ENCODE measurements at regions not wholly inside any gene's neighbourhood (a gene's known extent, or its start where the extent isn't known, plus 50 kb on each side); places are given as distances from the start of the nearest gene placed in this dataset.

DNA sequence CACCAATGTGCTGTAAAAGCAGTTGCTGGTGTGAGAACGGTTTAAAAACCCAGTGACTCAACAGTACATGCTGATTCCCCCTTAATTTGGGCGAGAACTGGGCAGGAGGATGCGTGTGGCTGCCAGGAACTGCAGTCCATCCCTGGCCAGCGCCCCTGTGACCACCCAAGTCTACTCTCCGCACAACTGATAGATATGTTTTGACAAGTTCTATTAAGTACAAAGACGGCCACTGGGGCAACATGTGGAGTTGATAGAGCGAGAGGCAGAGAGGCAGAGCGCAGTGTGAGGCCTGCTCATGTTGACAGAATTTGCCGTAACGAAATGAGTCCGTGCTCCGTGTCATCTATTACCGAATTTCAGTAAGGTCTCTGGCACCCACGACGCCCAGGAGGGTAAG is 855.0 kb downstream of the BCL11B start:
- Histone ChIP-seq H3K27ac (ENCODE audit: low read depth in 2 of 2, low read length in 2 of 2) (no peak overlapping the region), H3K9ac (ENCODE audit: low read depth in 1 of 2, low read length in 2 of 2) (no peak overlapping the region), H3K4me1 (ENCODE audit: control insufficient read depth in 2 of 2, insufficient read depth in 2 of 2, low read length in 2 of 2) (no peaks in the 10 kb centered on the region), H3K27me3 (ENCODE audit: control insufficient read depth in 2 of 2, insufficient read depth in 2 of 2, low read length in 2 of 2) (no peaks in the 10 kb centered on the region), H3K36me3 (ENCODE audit: control insufficient read depth in 2 of 2, insufficient read depth in 2 of 2, low read length in 2 of 2) (no peaks in the 10 kb centered on the region), H3K9me3 (ENCODE audit: control insufficient read depth in 2 of 2, low read length in 2 of 2) (no peaks in the 10 kb centered on the region), H3K4me3 (ENCODE audit: low read length in 2 of 2) (no peak overlapping the region)

- no peaks in the 10 kb centered on the region for H3K9me3 ChIP-seq (ENCODE audit: control insufficient read depth in 2 of 2, low read length in 2 of 2)
- no peaks in the 10 kb centered on the region for H3K27me3 ChIP-seq (ENCODE audit: control insufficient read depth in 2 of 2, insufficient read depth in 2 of 2, low read length in 2 of 2)
- no peak overlapping the region for H3K9ac ChIP-seq (ENCODE audit: low read depth in 1 of 2, low read length in 2 of 2)
- H3K4me3 ChIP-seq (ENCODE audit: low read length in 2 of 2) = no peak overlapping the region
- no peak overlapping the region for H3K27ac ChIP-seq (ENCODE audit: low read depth in 2 of 2, low read length in 2 of 2)
- H3K4me1 ChIP-seq (ENCODE audit: control insufficient read depth in 2 of 2, insufficient read depth in 2 of 2, low read length in 2 of 2) = no peaks in the 10 kb centered on the region
- no peaks in the 10 kb centered on the region for H3K36me3 ChIP-seq (ENCODE audit: control insufficient read depth in 2 of 2, insufficient read depth in 2 of 2, low read length in 2 of 2)
These were observed 843.5 kb downstream of the BCL11B start for GRCh38 chr14:98428483-98428994.

DNA sequence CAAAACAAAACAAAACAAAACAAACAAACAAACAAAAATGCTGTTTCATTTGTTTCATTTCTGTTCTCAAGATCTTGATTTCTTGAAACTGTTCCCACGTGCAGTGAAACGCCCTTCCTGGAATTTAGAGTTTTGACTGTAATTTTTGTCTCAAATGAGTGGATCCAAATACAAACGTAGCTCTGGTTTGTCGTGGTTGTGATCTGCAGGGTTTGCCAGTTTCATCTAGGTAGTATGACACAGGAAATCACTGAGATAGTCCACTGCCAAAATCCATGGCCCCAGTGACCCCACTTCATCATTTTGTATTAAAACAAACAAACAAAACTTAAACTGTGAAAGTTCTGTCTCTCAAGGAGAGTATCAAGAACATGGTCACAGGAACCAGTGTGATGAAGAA is 838.6 kb downstream of the BCL11B start:
- no peaks in the 10 kb centered on the region for H3K36me3 ChIP-seq (ENCODE audit: control insufficient read depth in 2 of 2, insufficient read depth in 2 of 2, low read length in 2 of 2)
- no peak overlapping the region for H3K27ac ChIP-seq (ENCODE audit: low read depth in 2 of 2, low read length in 2 of 2)
- no peak overlapping the region for H3K9ac ChIP-seq (ENCODE audit: low read depth in 1 of 2, low read length in 2 of 2)
- H3K27me3 ChIP-seq (ENCODE audit: control insufficient read depth in 2 of 2, insufficient read depth in 2 of 2, low read length in 2 of 2) = no peaks in the 10 kb centered on the region
- H3K9me3 ChIP-seq (ENCODE audit: control insufficient read depth in 2 of 2, low read length in 2 of 2) = no peaks in the 10 kb centered on the region
- H3K4me3 ChIP-seq (ENCODE audit: low read length in 2 of 2) = no peak overlapping the region
- no peaks in the 10 kb centered on the region for H3K4me1 ChIP-seq (ENCODE audit: control insufficient read depth in 2 of 2, insufficient read depth in 2 of 2, low read length in 2 of 2)

DNA sequence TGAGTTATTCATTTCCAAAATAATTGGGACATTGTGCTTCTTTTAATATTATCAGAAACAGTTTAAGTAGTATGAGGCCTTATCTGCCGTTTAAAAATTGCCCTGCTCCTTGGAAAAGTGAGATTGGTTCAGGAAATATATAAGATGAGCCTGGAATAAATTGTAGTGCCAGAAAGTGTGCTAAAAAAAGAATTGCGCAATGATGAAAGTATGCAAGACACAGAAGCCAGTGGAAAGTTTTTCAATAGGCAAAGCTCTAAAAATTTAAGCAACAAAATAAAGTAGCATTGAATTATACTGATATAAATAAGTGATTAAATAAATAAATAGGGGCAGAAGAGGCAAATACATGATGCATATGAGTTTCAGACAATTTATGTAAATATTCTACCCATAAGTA is 834.9 kb downstream of the BCL11B start:
- Histone ChIP-seq H3K4me1 (ENCODE audit: control insufficient read depth in 2 of 2, insufficient read depth in 2 of 2, low read length in 2 of 2) (no peaks in the 10 kb centered on the region), H3K27me3 (ENCODE audit: control insufficient read depth in 2 of 2, insufficient read depth in 2 of 2, low read length in 2 of 2) (no peaks in the 10 kb centered on the region)

GRCh38 chr14:98444077-98444476 is 827.9 kb downstream of the BCL11B start:
- H3K27me3 ChIP-seq (ENCODE audit: control insufficient read depth in 2 of 2, insufficient read depth in 2 of 2, low read length in 2 of 2) = no peaks in the 10 kb centered on the region
- H3K4me3 ChIP-seq (ENCODE audit: low read length in 2 of 2) = no peak overlapping the region
- H3K9me3 ChIP-seq (ENCODE audit: control insufficient read depth in 2 of 2, low read length in 2 of 2) = no peaks in the 10 kb centered on the region
- H3K4me1 ChIP-seq (ENCODE audit: control insufficient read depth in 2 of 2, insufficient read depth in 2 of 2, low read length in 2 of 2) = no peaks in the 10 kb centered on the region
- H3K27ac ChIP-seq (ENCODE audit: low read depth in 2 of 2, low read length in 2 of 2) = no peak overlapping the region
- H3K36me3 ChIP-seq (ENCODE audit: control insufficient read depth in 2 of 2, insufficient read depth in 2 of 2, low read length in 2 of 2) = no peaks in the 10 kb centered on the region
- no peak overlapping the region for H3K9ac ChIP-seq (ENCODE audit: low read depth in 1 of 2, low read length in 2 of 2)

More for the DNA sequence above, 834.9 kb downstream of the BCL11B start:
- H3K9ac ChIP-seq (ENCODE audit: low read depth in 1 of 2, low read length in 2 of 2) = no peak overlapping the region
- no peaks in the 10 kb centered on the region for H3K36me3 ChIP-seq (ENCODE audit: control insufficient read depth in 2 of 2, insufficient read depth in 2 of 2, low read length in 2 of 2)
- no peaks in the 10 kb centered on the region for H3K9me3 ChIP-seq (ENCODE audit: control insufficient read depth in 2 of 2, low read length in 2 of 2)
- no peak overlapping the region for H3K4me3 ChIP-seq (ENCODE audit: low read length in 2 of 2)
- H3K27ac ChIP-seq (ENCODE audit: low read depth in 2 of 2, low read length in 2 of 2) = no peak overlapping the region

GRCh38 chr14:98445718-98446117 is 826.3 kb downstream of the BCL11B start:
- Histone ChIP-seq H3K9me3 (ENCODE audit: control insufficient read depth in 2 of 2, low read length in 2 of 2) (no peaks in the 10 kb centered on the region), H3K27ac (ENCODE audit: low read depth in 2 of 2, low read length in 2 of 2) (no peak overlapping the region), H3K4me1 (ENCODE audit: control insufficient read depth in 2 of 2, insufficient read depth in 2 of 2, low read length in 2 of 2) (no peaks in the 10 kb centered on the region), H3K9ac (ENCODE audit: low read depth in 1 of 2, low read length in 2 of 2) (no peak overlapping the region), H3K36me3 (ENCODE audit: control insufficient read depth in 2 of 2, insufficient read depth in 2 of 2, low read length in 2 of 2) (no peaks in the 10 kb centered on the region), H3K4me3 (ENCODE audit: low read length in 2 of 2) (no peak overlapping the region), H3K27me3 (ENCODE audit: control insufficient read depth in 2 of 2, insufficient read depth in 2 of 2, low read length in 2 of 2) (no peaks in the 10 kb centered on the region)

- H3K27me3 ChIP-seq (ENCODE audit: control insufficient read depth in 2 of 2, insufficient read depth in 2 of 2, low read length in 2 of 2) = no peaks in the 10 kb centered on the region
- no peak overlapping the region for H3K4me3 ChIP-seq (ENCODE audit: low read length in 2 of 2)
- no peaks in the 10 kb centered on the region for H3K9me3 ChIP-seq (ENCODE audit: control insufficient read depth in 2 of 2, low read length in 2 of 2)
- no peak overlapping the region for H3K27ac ChIP-seq (ENCODE audit: low read depth in 2 of 2, low read length in 2 of 2)
- H3K4me1 ChIP-seq (ENCODE audit: control insufficient read depth in 2 of 2, insufficient read depth in 2 of 2, low read length in 2 of 2) = no peaks in the 10 kb centered on the region
- no peaks in the 10 kb centered on the region for H3K36me3 ChIP-seq (ENCODE audit: control insufficient read depth in 2 of 2, insufficient read depth in 2 of 2, low read length in 2 of 2)
- no peak overlapping the region for H3K9ac ChIP-seq (ENCODE audit: low read depth in 1 of 2, low read length in 2 of 2)
These were observed 825.5 kb downstream of the BCL11B start for GRCh38 chr14:98446508-98446907.

DNA sequence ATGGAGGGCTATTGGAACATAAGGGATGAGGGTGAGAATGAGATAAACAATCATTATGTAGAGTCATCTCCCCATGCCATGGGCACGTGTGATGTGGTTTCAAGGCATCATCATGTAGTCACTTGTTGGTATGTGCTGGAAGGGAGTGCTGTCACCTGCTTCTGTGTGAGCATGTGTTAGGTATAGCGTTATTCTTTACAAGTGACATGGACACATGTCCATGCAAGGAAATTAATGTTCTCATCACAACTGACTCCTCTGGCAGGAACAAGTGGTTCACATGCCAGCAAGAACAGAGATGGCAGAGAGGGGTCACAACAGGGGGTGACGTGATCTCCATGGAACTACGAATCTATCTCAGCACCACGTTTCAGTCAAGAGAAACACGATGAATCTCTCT is 815.8 kb downstream of the BCL11B start:
- Histone ChIP-seq H3K4me1 (ENCODE audit: control insufficient read depth in 2 of 2, insufficient read depth in 2 of 2, low read length in 2 of 2) (no peaks in the 10 kb centered on the region), H3K27ac (ENCODE audit: low read depth in 2 of 2, low read length in 2 of 2) (no peak overlapping the region), H3K9ac (ENCODE audit: low read depth in 1 of 2, low read length in 2 of 2) (no peak overlapping the region), H3K4me3 (ENCODE audit: low read length in 2 of 2) (no peak overlapping the region), H3K27me3 (ENCODE audit: control insufficient read depth in 2 of 2, insufficient read depth in 2 of 2, low read length in 2 of 2) (no peaks in the 10 kb centered on the region), H3K9me3 (ENCODE audit: control insufficient read depth in 2 of 2, low read length in 2 of 2) (no peaks in the 10 kb centered on the region), H3K36me3 (ENCODE audit: control insufficient read depth in 2 of 2, insufficient read depth in 2 of 2, low read length in 2 of 2) (no peaks in the 10 kb centered on the region)

DNA sequence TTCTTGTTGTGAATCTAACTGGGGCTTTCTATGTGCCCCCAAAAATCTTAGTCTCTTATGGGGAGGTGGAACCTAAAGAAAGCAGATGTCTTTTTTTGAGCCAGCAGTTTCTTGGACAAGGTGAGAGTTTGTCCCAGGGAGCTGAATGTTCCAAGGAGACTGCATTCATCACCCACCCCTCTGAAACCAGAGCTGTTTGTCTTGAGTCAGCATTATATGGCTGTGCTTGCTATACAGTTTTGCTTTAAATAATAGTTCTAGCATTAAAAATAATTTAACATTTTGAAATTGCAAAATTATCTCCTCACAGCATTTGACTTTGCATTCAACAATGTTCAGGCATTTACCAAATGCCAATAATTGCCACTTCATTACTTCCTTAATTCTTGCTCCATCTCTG is 813.3 kb downstream of the BCL11B start:
- Histone ChIP-seq H3K27ac (ENCODE audit: low read depth in 2 of 2, low read length in 2 of 2) (no peak overlapping the region), H3K36me3 (ENCODE audit: control insufficient read depth in 2 of 2, insufficient read depth in 2 of 2, low read length in 2 of 2) (no peaks in the 10 kb centered on the region), H3K9ac (ENCODE audit: low read depth in 1 of 2, low read length in 2 of 2) (no peak overlapping the region), H3K4me3 (ENCODE audit: low read length in 2 of 2) (no peak overlapping the region), H3K27me3 (ENCODE audit: control insufficient read depth in 2 of 2, insufficient read depth in 2 of 2, low read length in 2 of 2) (no peaks in the 10 kb centered on the region), H3K4me1 (ENCODE audit: control insufficient read depth in 2 of 2, insufficient read depth in 2 of 2, low read length in 2 of 2) (no peaks in the 10 kb centered on the region), H3K9me3 (ENCODE audit: control insufficient read depth in 2 of 2, low read length in 2 of 2) (no peaks in the 10 kb centered on the region)

DNA sequence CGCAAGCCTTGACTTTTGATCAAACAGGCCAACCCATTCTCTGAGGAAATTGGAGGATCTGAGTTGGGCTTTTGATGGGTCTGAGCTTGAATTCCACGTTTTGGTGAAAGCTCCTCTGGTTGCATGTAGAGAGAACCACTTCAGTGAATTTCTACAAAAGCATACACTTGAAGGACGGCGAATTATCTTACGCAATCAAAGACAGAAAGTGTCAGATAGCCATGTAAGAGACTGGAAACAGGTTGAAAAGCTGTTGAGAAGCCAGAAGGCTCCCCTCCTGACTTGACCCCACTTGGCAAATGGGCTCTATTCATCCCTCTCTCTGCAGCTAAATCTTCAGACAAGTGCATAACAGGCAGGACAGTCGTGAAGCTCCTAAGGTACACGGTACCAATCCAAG is 809.1 kb downstream of the BCL11B start:
- Histone ChIP-seq H3K27ac (ENCODE audit: low read depth in 2 of 2, low read length in 2 of 2) (no peak overlapping the region), H3K4me1 (ENCODE audit: control insufficient read depth in 2 of 2, insufficient read depth in 2 of 2, low read length in 2 of 2) (no peaks in the 10 kb centered on the region), H3K9ac (ENCODE audit: low read depth in 1 of 2, low read length in 2 of 2) (no peak overlapping the region), H3K27me3 (ENCODE audit: control insufficient read depth in 2 of 2, insufficient read depth in 2 of 2, low read length in 2 of 2) (no peaks in the 10 kb centered on the region), H3K9me3 (ENCODE audit: control insufficient read depth in 2 of 2, low read length in 2 of 2) (no peaks in the 10 kb centered on the region), H3K4me3 (ENCODE audit: low read length in 2 of 2) (no peak overlapping the region), H3K36me3 (ENCODE audit: control insufficient read depth in 2 of 2, insufficient read depth in 2 of 2, low read length in 2 of 2) (no peaks in the 10 kb centered on the region)

- no peaks in the 10 kb centered on the region for H3K4me1 ChIP-seq (ENCODE audit: control insufficient read depth in 2 of 2, insufficient read depth in 2 of 2, low read length in 2 of 2)
- H3K9ac ChIP-seq (ENCODE audit: low read depth in 1 of 2, low read length in 2 of 2) = no peak overlapping the region
- no peak overlapping the region for H3K27ac ChIP-seq (ENCODE audit: low read depth in 2 of 2, low read length in 2 of 2)
These were observed 805.2 kb downstream of the BCL11B start for GRCh38 chr14:98466807-98467206.

More at GRCh38 chr14:98466807-98467206, 805.2 kb downstream of the BCL11B start:
- Histone ChIP-seq H3K4me3 (ENCODE audit: low read length in 2 of 2) (no peak overlapping the region), H3K27me3 (ENCODE audit: control insufficient read depth in 2 of 2, insufficient read depth in 2 of 2, low read length in 2 of 2) (no peaks in the 10 kb centered on the region), H3K36me3 (ENCODE audit: control insufficient read depth in 2 of 2, insufficient read depth in 2 of 2, low read length in 2 of 2) (no peaks in the 10 kb centered on the region), H3K9me3 (ENCODE audit: control insufficient read depth in 2 of 2, low read length in 2 of 2) (no peaks in the 10 kb centered on the region)

Data from mucosa of rectum (tissue), 2 donors.